HG02610 (cell line): ENCODE measurements at regions not wholly inside any gene's neighbourhood (a gene's known extent, or its start where the extent isn't known, plus 50 kb on each side); places are given as distances from the start of the nearest gene placed in this dataset.
"Not testable (repeated sequence)": the region's sequence is repeated elsewhere in the genome, so short reads cannot be mapped to it uniquely, and the experiment has no call there.

Experiments used
- ATAC-seq: cut with Tn5 transposase; IDR thresholded peaks from one replicate; pipeline ENCODE4 v1.9.1; 2021; ENCODE audit warnings: mild to moderate bottlenecking, moderate library complexity; ENCODE audit not compliant: unreplicated experiment

- ATAC-seq, result not testable (repeated sequence)
Observed at GRCh38 chr4:104662269-104662668, 167.6 kb upstream of the CXXC4 start.

GRCh38 chr4:104677116-104677515 lies 182.4 kb upstream of the CXXC4 start:
- ATAC-seq, result no peak

GRCh38 chr4:104682311-104682710 lies 187.6 kb upstream of the CXXC4 start:
- ATAC-seq, result no peak

- no peak for ATAC-seq
Observed at GRCh38 chr4:104693601-104694201, 199.0 kb upstream of the CXXC4 start.

- ATAC-seq, result no peak
Observed at GRCh38 chr4:104716584-104716983, 221.9 kb upstream of the CXXC4 start.

- peak; percentile 97 for ATAC-seq
Observed at GRCh38 chr4:104719539-104720230, 225.0 kb upstream of the CXXC4 start.

- no peak for ATAC-seq
Observed at GRCh38 chr4:104722467-104722866, 227.8 kb upstream of the CXXC4 start.

GRCh38 chr4:104726002-104726401 lies 231.3 kb upstream of the CXXC4 start:
- ATAC-seq, result no peak

GRCh38 chr4:104727643-104728042 lies 232.9 kb upstream of the CXXC4 start:
- no peak for ATAC-seq

GRCh38 chr4:104728380-104729122 lies 233.9 kb upstream of the CXXC4 start:
- ATAC-seq, result peak; percentile 84

- ATAC-seq, result no peak
Observed at GRCh38 chr4:104732766-104733165, 238.1 kb upstream of the CXXC4 start.

- no peak for ATAC-seq
Observed at GRCh38 chr4:104735174-104735573, 240.5 kb upstream of the CXXC4 start.

- no peak for ATAC-seq
Observed at GRCh38 chr4:104740161-104740560, 245.5 kb upstream of the CXXC4 start.

GRCh38 chr4:104743215-104743653 lies 248.5 kb upstream of the CXXC4 start:
- ATAC-seq, result peak; percentile 89

- ATAC-seq, result no peak
Observed at GRCh38 chr4:104747635-104748034, 252.9 kb upstream of the CXXC4 start.

- ATAC-seq, result peak; percentile 33
Observed at GRCh38 chr4:104749062-104749461, 254.4 kb upstream of the CXXC4 start.

GRCh38 chr4:104750008-104750407 lies 255.3 kb upstream of the CXXC4 start:
- no peak for ATAC-seq

GRCh38 chr4:104751468-104751867 lies 256.8 kb upstream of the CXXC4 start:
- ATAC-seq, result no peak

GRCh38 chr4:104752337-104752736 lies 257.6 kb upstream of the CXXC4 start:
- peak; percentile 86 for ATAC-seq

GRCh38 chr4:104756837-104757236 lies 262.1 kb upstream of the CXXC4 start:
- peak; percentile 29 for ATAC-seq

GRCh38 chr4:104758574-104758973 lies 263.9 kb upstream of the CXXC4 start:
- no peak for ATAC-seq
